HG03342 (cell line): ENCODE measurements at regions not wholly inside any gene's neighbourhood (a gene's known extent, or its start where the extent isn't known, plus 50 kb on each side); places are given as distances from the start of the nearest gene placed in this dataset.

Experiments used
- ATAC-seq: cut with Tn5 transposase; IDR thresholded peaks from one replicate; pipeline ENCODE4 v1.9.1; 2021; ENCODE audit warnings: mild to moderate bottlenecking, moderate library complexity; ENCODE audit not compliant: unreplicated experiment

DNA sequence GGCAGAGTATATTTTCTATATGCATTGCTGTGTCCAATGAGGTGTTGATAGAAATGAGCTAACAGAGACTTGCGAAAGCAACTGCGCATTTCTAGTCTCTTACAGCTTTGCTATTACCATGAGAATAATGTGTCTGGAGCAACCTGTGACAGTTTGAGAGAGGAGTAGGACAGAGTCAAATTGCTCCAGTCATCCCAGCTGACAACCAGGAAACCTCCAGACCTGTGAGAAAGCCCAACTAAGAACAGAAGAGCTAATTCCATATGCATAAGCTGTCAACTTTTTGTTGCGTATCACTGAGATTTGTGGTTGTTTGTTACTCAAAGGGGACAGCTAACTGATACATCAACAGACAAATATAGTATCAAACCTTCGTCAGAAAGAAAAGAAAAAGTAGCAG lies 354.1 kb upstream of the LRRC7 start:
- no peak for ATAC-seq

GRCh38 chr1:69215883-69216282 lies 351.8 kb upstream of the LRRC7 start:
- no peak for ATAC-seq

GRCh38 chr1:69220672-69221071 lies 347.1 kb upstream of the LRRC7 start:
- no peak for ATAC-seq

DNA sequence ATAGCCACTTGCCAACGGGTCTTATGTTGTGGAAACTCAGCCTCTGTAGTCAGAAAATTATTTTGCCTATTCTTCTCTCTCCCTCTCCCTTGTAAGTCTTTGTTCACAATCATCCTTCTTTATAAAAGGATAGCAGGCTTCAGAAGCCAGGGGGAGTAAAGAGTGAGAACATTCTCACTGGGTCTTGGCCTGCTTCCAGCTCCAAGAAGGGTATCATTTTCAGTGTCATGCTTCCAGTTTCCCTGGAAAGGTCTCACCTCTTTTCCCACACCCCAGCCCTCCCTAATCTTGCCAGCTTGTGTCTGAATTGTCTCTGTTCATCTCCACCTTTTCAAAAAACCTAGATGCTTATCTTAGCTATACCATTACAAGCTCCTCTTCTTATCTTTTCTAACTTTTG lies 346.2 kb upstream of the LRRC7 start:
- no peak for ATAC-seq

- ATAC-seq = no peak
Observed at GRCh38 chr1:69223156-69223555, 344.6 kb upstream of the LRRC7 start.

DNA sequence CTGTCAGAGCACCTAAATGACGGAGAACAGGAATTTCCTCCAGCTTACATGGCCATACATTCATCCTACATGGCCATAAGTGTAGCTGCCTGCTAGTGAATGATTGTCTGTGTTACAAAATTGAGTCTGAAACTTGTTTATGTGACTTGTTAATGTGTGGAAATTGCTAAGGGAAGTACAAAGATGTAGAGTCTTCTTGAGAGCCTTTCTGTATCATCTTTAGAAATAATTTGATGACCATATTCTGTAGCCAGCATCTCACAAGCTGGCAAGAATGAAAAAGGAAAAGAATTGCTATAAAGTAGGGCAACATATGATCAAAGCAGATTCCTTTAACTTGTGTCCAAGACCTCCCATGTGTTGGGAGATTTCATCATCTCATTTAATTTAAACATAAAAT lies 339.2 kb upstream of the LRRC7 start:
- no peak for ATAC-seq

GRCh38 chr1:69230208-69230607 lies 337.5 kb upstream of the LRRC7 start:
- no peak for ATAC-seq

- ATAC-seq = no peak
Observed at GRCh38 chr1:69233463-69233862, 334.3 kb upstream of the LRRC7 start.

DNA sequence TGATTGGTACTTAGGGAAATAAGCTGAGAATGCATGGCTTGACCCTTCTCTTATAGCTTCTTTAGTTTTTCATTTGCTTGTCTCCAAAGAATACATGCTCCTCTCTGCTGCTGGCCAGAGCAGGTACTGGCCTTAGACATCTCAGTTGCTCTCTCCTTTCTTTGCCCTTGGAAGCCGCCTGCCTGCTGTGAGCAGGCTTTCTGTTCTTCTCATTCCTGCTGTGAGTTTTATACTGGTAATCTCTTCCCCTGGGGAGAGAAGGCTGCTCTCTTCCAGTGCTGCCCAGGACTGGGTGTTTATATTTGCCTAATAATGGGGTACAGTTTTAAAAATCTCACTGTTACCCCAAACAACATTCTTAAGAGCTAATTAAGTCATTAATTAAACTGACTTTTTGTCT lies 323.5 kb upstream of the LRRC7 start:
- no peak for ATAC-seq

DNA sequence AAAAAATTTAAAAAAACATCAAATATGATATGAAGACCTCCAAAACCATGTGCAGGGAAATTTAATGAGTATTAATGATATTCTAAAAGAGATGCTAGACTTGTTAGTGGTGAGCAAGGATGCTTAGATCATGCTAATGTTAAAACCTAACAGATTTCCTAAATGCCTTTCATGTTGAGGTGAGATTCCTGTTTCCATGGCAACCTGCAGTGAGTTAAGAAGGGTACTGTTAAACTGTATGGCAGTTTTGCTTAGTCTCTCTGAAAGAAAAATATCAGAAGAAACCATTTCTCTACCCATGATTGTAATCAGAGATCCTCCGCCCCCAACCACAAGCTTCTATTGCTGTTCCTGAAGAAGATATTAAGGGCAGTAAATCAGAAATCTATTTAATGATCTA lies 321.6 kb upstream of the LRRC7 start:
- ATAC-seq = no peak

- no peak for ATAC-seq
Observed at GRCh38 chr1:69246710-69247109, 321.0 kb upstream of the LRRC7 start.

- no peak for ATAC-seq
Observed at GRCh38 chr1:69252696-69253095, 315.0 kb upstream of the LRRC7 start.

DNA sequence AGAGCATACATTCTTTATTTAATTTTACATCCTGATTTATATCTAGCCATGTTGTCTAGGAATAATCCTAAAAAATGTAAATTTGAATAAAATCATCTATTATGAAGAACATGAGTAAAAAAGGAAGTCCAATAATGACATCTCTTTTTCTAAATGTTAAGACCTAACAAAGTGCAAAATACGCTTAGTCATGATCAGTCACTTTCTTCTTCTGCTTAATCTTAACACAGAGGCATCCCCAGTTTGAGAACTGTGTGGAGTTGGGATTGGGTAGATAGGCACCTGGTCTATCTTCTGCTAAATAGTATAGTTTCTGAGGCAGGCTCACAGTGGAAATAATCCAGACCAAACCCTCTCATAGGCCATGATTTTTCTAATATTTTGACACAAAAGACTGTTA lies 311.7 kb upstream of the LRRC7 start:
- no peak for ATAC-seq

DNA sequence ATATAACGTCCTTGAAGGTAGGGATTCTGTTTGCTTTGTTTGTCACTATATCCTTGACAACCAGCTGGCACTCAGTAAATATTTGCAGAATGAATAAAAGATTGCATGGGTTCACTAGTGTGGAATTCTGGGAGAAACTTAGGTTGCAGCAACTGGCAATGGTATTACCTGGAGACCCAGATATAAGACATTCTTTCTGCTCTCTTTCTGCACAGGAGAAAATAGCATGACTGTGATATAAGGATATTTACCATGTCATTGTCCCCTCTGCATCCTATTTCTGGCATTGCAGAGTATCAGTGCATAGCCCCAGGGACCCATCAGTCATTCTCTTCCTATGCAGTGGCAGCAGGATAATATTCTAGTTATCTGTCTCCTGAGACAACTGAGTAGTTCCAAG lies 308.9 kb upstream of the LRRC7 start:
- no peak for ATAC-seq

- no peak for ATAC-seq
Observed at GRCh38 chr1:69263921-69264391, 303.8 kb upstream of the LRRC7 start.

GRCh38 chr1:69269491-69269890 lies 298.2 kb upstream of the LRRC7 start:
- ATAC-seq = no peak

- ATAC-seq = no peak
Observed at GRCh38 chr1:69271587-69272125, 296.1 kb upstream of the LRRC7 start.

GRCh38 chr1:69272684-69273083 lies 295.0 kb upstream of the LRRC7 start:
- no peak for ATAC-seq

GRCh38 chr1:69278923-69279322 lies 288.8 kb upstream of the LRRC7 start:
- ATAC-seq = no peak

DNA sequence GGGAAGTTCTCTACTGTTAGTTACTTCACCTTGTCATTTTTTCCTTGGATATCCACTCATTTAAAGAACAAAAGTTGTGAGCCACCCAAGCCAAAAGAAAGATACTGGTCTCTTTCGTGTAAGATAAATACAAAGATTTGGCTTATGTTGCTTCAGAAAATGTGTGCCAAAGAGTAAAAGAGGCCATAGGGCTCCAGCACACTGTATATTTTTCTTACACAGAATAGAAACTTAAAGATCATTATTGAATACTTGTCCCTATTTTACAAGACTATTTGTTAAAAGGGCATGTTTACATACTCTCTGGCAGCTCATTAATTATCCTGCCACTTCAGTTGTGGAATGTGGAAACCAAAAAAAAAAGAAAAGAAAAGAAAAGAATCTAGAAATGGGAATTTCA lies 284.2 kb upstream of the LRRC7 start:
- no peak for ATAC-seq

DNA sequence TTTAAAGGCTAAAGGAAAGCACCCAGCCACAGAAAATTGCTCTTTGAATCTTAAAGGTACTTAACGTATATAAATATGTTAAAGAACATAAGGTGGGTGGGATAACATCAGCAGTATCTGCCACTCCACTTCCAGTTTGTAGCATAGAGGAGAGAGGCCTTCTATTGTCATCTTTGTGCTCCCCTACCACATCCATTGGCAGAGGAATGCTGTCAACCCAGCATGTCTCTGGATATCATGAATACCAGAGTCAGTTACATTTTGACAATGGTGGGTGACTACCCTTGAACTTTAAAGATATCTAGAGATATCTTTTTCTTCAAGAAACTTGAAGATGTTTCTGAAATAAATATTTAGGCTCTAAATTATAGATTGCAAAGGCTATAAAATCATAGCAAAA lies 283.2 kb upstream of the LRRC7 start:
- ATAC-seq = no peak

DNA sequence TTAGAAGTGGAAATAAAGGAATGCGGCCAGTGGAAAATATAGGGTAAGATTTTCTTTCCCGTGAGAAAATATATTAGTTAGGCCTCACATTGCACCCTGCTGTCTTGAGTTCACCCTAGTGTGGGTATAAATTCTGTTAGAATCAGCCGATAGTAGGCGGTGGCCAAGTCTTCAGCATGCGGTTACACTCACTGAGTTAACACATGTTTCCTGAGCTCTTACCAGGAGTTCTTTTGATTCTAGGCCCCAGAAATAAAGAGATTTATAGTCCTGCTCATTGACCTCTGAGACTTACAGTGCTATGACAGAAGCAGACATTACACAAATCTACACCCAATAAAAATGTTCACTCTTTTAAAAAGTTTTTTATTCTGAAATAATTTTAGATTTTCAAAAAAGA lies 279.3 kb upstream of the LRRC7 start:
- ATAC-seq = no peak

- no peak for ATAC-seq
Observed at GRCh38 chr1:69290291-69290690, 277.4 kb upstream of the LRRC7 start.

GRCh38 chr1:69291541-69291940 lies 276.2 kb upstream of the LRRC7 start:
- ATAC-seq = no peak
